ENCODE measurements at regions not wholly inside any gene's neighbourhood (a gene's known extent, or its start where the extent isn't known, plus 50 kb on each side); places are given as distances from the start of the nearest gene placed in this dataset.

DNA sequence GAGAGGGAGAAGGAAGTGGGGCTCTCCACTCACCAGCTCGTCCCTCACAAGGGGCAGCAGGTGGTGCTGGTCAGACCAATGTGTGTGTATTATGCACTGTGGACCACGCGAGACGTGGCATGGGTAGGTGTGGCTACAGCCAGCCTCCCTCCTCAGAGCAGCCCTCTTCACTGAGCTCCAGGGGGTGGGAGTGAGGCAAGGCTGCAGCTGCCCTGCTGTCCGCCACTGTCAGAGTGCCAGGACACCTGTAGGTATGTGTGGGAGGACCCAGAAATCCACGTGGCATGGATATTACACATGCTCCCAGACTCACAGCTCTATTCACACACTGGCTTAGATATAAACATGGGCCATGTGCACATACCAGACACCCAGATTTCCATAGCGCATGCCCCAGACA is 90.3 kb downstream of the VEGFA start:
- no peak; the same call in 1 of the 2 replicates for TF ChIP-seq RAD21 (IDR thresholded peaks at IDR 0.05; ENCODE audit: low read length)
- TF ChIP-seq, protein P1, sequence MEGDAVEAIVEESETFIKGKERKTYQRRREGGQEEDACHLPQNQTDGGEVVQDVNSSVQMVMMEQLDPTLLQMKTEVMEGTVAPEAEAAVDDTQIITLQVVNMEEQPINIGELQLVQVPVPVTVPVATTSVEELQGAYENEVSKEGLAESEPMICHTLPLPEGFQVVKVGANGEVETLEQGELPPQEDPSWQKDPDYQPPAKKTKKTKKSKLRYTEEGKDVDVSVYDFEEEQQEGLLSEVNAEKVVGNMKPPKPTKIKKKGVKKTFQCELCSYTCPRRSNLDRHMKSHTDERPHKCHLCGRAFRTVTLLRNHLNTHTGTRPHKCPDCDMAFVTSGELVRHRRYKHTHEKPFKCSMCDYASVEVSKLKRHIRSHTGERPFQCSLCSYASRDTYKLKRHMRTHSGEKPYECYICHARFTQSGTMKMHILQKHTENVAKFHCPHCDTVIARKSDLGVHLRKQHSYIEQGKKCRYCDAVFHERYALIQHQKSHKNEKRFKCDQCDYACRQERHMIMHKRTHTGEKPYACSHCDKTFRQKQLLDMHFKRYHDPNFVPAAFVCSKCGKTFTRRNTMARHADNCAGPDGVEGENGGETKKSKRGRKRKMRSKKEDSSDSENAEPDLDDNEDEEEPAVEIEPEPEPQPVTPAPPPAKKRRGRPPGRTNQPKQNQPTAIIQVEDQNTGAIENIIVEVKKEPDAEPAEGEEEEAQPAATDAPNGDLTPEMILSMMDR (IDR thresholded peaks at IDR 0.05): no peak
- no peak for TF ChIP-seq GATA2 (CRISPR knock-in tag; IDR thresholded peaks at IDR 0.05)
- no peak for TF ChIP-seq RXRA (IDR thresholded peaks at IDR 0.05; ENCODE audit: borderline replicate concordance, low read depth)
- TF ChIP-seq, protein P2, sequence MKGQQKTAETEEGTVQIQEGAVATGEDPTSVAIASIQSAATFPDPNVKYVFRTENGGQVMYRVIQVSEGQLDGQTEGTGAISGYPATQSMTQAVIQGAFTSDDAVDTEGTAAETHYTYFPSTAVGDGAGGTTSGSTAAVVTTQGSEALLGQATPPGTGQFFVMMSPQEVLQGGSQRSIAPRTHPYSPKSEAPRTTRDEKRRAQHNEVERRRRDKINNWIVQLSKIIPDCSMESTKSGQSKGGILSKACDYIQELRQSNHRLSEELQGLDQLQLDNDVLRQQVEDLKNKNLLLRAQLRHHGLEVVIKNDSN (IDR thresholded peaks at IDR 0.05; ENCODE audit: borderline replicate concordance, low read depth): no peak
- TF ChIP-seq FOXM1 (IDR thresholded peaks at IDR 0.05; ENCODE audit: low read depth): no peak
- TF ChIP-seq EP300 (IDR thresholded peaks at IDR 0.05; ENCODE audit: borderline replicate concordance in 1 of 2, low read depth in 1 of 2, low read length in 1 of 2): no peak
- TF ChIP-seq CHD2 (IDR thresholded peaks at IDR 0.05; ENCODE audit: low read length, partially characterized antibody): no peak
- TF ChIP-seq, protein P3, sequence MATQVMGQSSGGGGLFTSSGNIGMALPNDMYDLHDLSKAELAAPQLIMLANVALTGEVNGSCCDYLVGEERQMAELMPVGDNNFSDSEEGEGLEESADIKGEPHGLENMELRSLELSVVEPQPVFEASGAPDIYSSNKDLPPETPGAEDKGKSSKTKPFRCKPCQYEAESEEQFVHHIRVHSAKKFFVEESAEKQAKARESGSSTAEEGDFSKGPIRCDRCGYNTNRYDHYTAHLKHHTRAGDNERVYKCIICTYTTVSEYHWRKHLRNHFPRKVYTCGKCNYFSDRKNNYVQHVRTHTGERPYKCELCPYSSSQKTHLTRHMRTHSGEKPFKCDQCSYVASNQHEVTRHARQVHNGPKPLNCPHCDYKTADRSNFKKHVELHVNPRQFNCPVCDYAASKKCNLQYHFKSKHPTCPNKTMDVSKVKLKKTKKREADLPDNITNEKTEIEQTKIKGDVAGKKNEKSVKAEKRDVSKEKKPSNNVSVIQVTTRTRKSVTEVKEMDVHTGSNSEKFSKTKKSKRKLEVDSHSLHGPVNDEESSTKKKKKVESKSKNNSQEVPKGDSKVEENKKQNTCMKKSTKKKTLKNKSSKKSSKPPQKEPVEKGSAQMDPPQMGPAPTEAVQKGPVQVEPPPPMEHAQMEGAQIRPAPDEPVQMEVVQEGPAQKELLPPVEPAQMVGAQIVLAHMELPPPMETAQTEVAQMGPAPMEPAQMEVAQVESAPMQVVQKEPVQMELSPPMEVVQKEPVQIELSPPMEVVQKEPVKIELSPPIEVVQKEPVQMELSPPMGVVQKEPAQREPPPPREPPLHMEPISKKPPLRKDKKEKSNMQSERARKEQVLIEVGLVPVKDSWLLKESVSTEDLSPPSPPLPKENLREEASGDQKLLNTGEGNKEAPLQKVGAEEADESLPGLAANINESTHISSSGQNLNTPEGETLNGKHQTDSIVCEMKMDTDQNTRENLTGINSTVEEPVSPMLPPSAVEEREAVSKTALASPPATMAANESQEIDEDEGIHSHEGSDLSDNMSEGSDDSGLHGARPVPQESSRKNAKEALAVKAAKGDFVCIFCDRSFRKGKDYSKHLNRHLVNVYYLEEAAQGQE (IDR thresholded peaks at IDR 0.05; ENCODE audit: low read depth, low read length): no peak
- no peak for TF ChIP-seq POLR2AphosphoS5 (IDR thresholded peaks at IDR 0.05; ENCODE audit: low read depth, low read length)
- TF ChIP-seq SMC3 (IDR thresholded peaks at IDR 0.05; ENCODE audit: low read depth, low read length): no peak
- TF ChIP-seq, protein P4, sequence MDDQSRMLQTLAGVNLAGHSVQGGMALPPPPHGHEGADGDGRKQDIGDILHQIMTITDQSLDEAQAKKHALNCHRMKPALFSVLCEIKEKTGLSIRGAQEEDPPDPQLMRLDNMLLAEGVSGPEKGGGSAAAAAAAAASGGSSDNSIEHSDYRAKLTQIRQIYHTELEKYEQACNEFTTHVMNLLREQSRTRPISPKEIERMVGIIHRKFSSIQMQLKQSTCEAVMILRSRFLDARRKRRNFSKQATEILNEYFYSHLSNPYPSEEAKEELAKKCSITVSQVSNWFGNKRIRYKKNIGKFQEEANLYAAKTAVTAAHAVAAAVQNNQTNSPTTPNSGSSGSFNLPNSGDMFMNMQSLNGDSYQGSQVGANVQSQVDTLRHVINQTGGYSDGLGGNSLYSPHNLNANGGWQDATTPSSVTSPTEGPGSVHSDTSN (IDR thresholded peaks at IDR 0.05): no peak
- TF ChIP-seq, protein P5, sequence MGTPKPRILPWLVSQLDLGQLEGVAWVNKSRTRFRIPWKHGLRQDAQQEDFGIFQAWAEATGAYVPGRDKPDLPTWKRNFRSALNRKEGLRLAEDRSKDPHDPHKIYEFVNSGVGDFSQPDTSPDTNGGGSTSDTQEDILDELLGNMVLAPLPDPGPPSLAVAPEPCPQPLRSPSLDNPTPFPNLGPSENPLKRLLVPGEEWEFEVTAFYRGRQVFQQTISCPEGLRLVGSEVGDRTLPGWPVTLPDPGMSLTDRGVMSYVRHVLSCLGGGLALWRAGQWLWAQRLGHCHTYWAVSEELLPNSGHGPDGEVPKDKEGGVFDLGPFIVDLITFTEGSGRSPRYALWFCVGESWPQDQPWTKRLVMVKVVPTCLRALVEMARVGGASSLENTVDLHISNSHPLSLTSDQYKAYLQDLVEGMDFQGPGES (IDR thresholded peaks at IDR 0.05; ENCODE audit: low read depth, low read length): no peak
- no peak for TF ChIP-seq EZH2phosphoT487 (IDR thresholded peaks at IDR 0.05; ENCODE audit: borderline replicate concordance, low read depth)

Data from SK-N-SH (cell line).